HG03520 (cell line): ENCODE measurements at regions not wholly inside any gene's neighbourhood (a gene's known extent, or its start where the extent isn't known, plus 50 kb on each side); places are given as distances from the start of the nearest gene placed in this dataset.

Experiments
- ATAC-seq: cut with Tn5 transposase; IDR thresholded peaks from one replicate; pipeline ENCODE4 v1.9.1; 2021; ENCODE audit warnings: mild to moderate bottlenecking, moderate library complexity; ENCODE audit not compliant: unreplicated experiment

- ATAC-seq, result no peak
Observed at GRCh38 chr13:84686458-84686857, 804.2 kb upstream of the SLITRK1 start.

- no peak for ATAC-seq
Observed at GRCh38 chr13:84684804-84685203, 802.5 kb upstream of the SLITRK1 start.

GRCh38 chr13:84684048-84684662, 801.9 kb upstream of the SLITRK1 start:
- ATAC-seq, result no peak

GRCh38 chr13:84683448-84683847, 801.2 kb upstream of the SLITRK1 start:
- no peak for ATAC-seq

GRCh38 chr13:84677836-84678235, 795.6 kb upstream of the SLITRK1 start:
- no peak for ATAC-seq

- no peak for ATAC-seq
Observed at GRCh38 chr13:84672616-84673015, 790.3 kb upstream of the SLITRK1 start.

GRCh38 chr13:84670245-84670644, 788.0 kb upstream of the SLITRK1 start:
- ATAC-seq, result no peak

- ATAC-seq, result no peak
Observed at GRCh38 chr13:84668637-84669036, 786.4 kb upstream of the SLITRK1 start.

GRCh38 chr13:84662491-84662890, 780.2 kb upstream of the SLITRK1 start:
- ATAC-seq, result no peak

GRCh38 chr13:84661718-84662117, 779.4 kb upstream of the SLITRK1 start:
- no peak for ATAC-seq

- ATAC-seq, result no peak
Observed at GRCh38 chr13:84659359-84659661, 777.0 kb upstream of the SLITRK1 start.

- no peak for ATAC-seq
Observed at GRCh38 chr13:84658491-84659358, 776.5 kb upstream of the SLITRK1 start.

GRCh38 chr13:84655677-84656076, 773.4 kb upstream of the SLITRK1 start:
- ATAC-seq, result no peak

GRCh38 chr13:84654654-84655275, 772.5 kb upstream of the SLITRK1 start:
- no peak for ATAC-seq

- ATAC-seq, result no peak
Observed at GRCh38 chr13:84653915-84654534, 771.8 kb upstream of the SLITRK1 start.

- ATAC-seq, result no peak
Observed at GRCh38 chr13:84651705-84652104, 769.4 kb upstream of the SLITRK1 start.

GRCh38 chr13:84651288-84651687, 769.0 kb upstream of the SLITRK1 start:
- ATAC-seq, result no peak

- ATAC-seq, result no peak
Observed at GRCh38 chr13:84649853-84650252, 767.6 kb upstream of the SLITRK1 start.

GRCh38 chr13:84648069-84648640, 765.9 kb upstream of the SLITRK1 start:
- ATAC-seq, result no peak

- ATAC-seq, result no peak
Observed at GRCh38 chr13:84646957-84647356, 764.7 kb upstream of the SLITRK1 start.
